ENCODE measurements at regions not wholly inside any gene's neighbourhood (a gene's known extent, or its start where the extent isn't known, plus 50 kb on each side); places are given as distances from the start of the nearest gene placed in this dataset.

DNA sequence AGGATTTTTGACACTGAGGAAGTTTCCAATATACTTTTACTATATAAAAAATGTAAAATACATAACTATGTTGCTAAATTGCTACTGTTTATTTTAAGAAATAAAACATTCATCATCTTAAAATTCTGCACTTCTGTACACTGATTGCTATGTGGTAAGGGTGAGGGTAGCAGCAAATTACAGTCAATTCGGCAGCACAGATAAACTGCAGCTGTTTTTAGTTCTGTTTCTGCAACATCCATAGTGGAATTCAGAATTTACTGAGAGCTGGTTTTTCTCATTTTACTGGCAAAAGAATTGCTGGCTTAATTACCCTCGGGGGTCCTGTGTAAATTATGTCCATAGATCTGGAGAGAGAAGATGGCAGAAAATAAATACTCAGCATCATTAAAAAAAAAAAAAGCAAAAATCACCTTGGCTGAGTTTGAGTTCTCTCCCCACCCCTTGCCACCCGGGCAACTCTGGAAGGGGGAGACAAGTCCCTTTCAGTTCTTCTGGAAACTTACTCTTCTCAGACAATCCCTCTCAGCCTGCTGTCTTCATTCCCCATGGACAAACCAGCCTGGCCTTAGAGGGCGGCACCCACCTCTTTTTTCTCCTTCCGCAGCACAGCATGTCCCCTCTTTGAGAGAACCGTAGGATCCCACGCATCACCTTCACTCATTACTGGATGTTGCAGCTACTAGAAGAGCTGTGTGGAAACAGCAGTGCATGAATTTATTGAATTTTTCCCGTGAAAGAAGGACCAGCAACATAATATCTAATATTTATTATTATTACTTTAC, 501.1 kb upstream of the CELF2 start:
- Histone ChIP-seq H3K9me3 (ENCODE audit: control insufficient read depth, low read length) (no peaks in the 10 kb centered on the region), H3K9ac (ENCODE audit: low read length) (no peak overlapping the region), H3K36me3 (ENCODE audit: control insufficient read depth, insufficient read depth, low read length, severe bottlenecking) (no peaks in the 10 kb centered on the region), H3K4me1 (ENCODE audit: control insufficient read depth, insufficient read depth, low read length) (peaks cover 10% of the 10 kb centered on the region), H3K27me3 (replicated peaks; ENCODE audit: control insufficient read depth, insufficient read depth, low read length) (no peaks in the 10 kb centered on the region), H3K4me3 (ENCODE audit: low read length) (peak overlapping the region; percentile 31)
- no peak for DNase-seq (ENCODE audit: low read depth)

DNA sequence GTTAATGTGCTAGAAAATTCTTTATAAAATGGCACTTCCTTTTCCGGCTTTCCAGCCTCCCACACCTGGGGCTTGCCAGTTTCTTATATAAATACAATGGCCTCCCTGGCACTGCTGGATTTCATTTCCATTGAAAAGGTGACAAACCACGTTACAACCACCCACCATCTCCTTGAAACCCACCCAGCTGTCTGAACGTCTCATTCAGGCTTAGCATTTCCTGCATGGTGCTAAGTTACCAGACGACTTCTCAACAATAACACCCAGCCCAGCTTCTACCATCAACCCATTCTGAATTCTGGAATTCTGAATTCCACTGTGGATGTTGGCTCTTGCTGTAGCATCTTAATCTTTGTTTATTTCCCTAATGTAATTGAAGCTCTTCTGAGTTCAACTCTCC, 499.8 kb upstream of the CELF2 start:
- Histone ChIP-seq H3K36me3 (ENCODE audit: control insufficient read depth, insufficient read depth, low read length, severe bottlenecking) (no peaks in the 10 kb centered on the region), H3K9ac (ENCODE audit: low read length) (no peak overlapping the region)
- no peak for DNase-seq (ENCODE audit: low read depth)

DNA sequence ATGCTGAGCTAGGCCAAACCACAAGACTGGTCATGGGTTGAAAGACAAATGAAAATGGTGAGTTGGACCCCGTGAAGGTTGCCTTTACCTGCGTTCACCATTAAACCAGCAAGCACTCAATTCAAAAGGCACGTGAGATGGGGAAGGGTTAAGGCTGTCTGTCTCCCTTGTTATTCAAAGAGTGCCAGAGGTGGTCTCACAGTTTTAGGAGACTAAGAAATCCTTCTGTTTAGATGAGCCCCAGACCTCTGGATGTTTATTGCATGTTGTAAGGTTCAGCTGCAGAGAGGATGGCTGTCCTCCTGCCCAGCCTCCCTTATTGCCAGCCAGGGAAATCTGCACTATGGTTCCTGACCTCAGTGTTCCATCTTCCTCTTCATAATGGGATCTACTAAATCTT, 498.0 kb upstream of the CELF2 start:
- H3K4me1 ChIP-seq (ENCODE audit: control insufficient read depth, insufficient read depth, low read length), result peaks cover 10% of the 10 kb centered on the region

More for the DNA sequence above, 499.8 kb upstream of the CELF2 start:
- H3K27me3 ChIP-seq (replicated peaks; ENCODE audit: control insufficient read depth, insufficient read depth, low read length), result no peaks in the 10 kb centered on the region
- H3K4me1 ChIP-seq (ENCODE audit: control insufficient read depth, insufficient read depth, low read length), result peaks cover 10% of the 10 kb centered on the region
- no peaks in the 10 kb centered on the region for H3K9me3 ChIP-seq (ENCODE audit: control insufficient read depth, low read length)
- no peak overlapping the region for H3K4me3 ChIP-seq (ENCODE audit: low read length)

DNA sequence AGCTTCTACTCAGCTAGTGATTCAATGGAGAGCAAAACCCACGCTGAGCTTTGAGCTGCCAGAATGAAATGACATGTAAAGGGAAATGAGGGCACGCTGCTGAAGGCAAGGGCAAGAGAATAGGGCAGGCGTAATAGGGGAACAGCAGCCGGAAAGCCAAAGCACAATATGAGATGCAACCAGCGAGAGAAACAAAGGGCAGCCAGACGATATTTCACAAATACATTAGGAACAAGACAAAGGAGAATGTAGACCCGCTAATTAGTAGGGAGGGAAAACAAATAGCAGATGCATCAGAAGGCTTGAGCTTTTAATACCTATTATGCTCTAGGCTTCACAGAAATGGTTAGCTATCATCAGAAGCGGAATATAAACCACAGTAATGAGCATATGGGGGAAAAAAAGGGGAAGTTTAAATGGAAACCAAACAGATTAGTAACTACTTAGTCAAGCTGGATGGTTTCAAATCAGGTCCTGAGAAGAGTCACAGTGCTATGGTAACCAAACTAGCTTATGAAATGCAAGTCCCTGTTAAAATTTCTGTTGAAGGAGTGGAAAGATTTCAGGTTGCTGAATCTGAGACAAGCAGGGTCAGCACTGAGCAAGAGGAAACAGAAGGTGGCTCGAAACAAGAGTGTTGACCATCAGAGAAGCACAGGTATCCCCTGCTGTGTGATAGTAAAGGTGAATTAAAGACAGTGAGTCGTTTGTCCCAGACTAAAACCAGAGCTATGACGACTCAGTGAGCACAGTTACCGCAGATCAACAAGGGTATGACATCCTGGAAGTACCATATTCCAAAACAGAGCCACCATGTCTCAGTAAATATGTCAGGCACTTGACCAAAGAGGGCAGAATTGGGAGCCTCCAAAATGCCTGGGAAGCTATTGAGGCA, 496.9 kb upstream of the CELF2 start:
- H3K4me1 ChIP-seq (ENCODE audit: control insufficient read depth, insufficient read depth, low read length), result peaks cover 7% of the 10 kb centered on the region
- H3K9me3 ChIP-seq (ENCODE audit: control insufficient read depth, low read length), result no peaks in the 10 kb centered on the region
- H3K27me3 ChIP-seq (replicated peaks; ENCODE audit: control insufficient read depth, insufficient read depth, low read length), result no peaks in the 10 kb centered on the region
- H3K9ac ChIP-seq (ENCODE audit: low read length), result no peak overlapping the region
- H3K36me3 ChIP-seq (ENCODE audit: control insufficient read depth, insufficient read depth, low read length, severe bottlenecking), result no peaks in the 10 kb centered on the region
- no peak for DNase-seq (ENCODE audit: low read depth)
- no peak overlapping the region for H3K4me3 ChIP-seq (ENCODE audit: low read length)

More for the DNA sequence above, 498.0 kb upstream of the CELF2 start:
- no peak for DNase-seq (ENCODE audit: low read depth)
- Histone ChIP-seq H3K27me3 (replicated peaks; ENCODE audit: control insufficient read depth, insufficient read depth, low read length) (no peaks in the 10 kb centered on the region), H3K4me3 (ENCODE audit: low read length) (no peak overlapping the region), H3K36me3 (ENCODE audit: control insufficient read depth, insufficient read depth, low read length, severe bottlenecking) (no peaks in the 10 kb centered on the region), H3K9ac (ENCODE audit: low read length) (no peak overlapping the region), H3K9me3 (ENCODE audit: control insufficient read depth, low read length) (no peaks in the 10 kb centered on the region)

DNA sequence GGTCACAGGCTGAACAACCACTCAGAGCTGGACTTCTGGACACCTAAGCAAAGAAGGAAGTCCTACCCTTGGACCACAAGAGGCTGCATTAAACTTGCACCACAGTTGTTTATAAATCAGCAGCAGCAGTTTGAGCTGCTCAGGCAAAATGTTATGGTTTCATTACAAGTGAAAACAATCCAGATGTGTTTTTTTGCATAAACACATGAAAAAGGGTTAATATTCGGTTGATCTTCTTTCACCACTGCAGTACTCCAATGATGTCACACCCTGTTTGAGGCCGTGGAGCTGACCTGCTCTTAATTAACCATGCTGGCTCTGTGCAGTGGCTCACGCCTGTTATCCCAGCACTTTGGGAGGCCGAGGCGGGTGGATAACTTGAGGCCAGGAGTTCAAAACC, 490.8 kb upstream of the CELF2 start:
- Histone ChIP-seq H3K27me3 (replicated peaks; ENCODE audit: control insufficient read depth, insufficient read depth, low read length) (no peaks in the 10 kb centered on the region), H3K9ac (ENCODE audit: low read length) (no peak overlapping the region)
- DNase-seq (ENCODE audit: low read depth), result no peak

DNA sequence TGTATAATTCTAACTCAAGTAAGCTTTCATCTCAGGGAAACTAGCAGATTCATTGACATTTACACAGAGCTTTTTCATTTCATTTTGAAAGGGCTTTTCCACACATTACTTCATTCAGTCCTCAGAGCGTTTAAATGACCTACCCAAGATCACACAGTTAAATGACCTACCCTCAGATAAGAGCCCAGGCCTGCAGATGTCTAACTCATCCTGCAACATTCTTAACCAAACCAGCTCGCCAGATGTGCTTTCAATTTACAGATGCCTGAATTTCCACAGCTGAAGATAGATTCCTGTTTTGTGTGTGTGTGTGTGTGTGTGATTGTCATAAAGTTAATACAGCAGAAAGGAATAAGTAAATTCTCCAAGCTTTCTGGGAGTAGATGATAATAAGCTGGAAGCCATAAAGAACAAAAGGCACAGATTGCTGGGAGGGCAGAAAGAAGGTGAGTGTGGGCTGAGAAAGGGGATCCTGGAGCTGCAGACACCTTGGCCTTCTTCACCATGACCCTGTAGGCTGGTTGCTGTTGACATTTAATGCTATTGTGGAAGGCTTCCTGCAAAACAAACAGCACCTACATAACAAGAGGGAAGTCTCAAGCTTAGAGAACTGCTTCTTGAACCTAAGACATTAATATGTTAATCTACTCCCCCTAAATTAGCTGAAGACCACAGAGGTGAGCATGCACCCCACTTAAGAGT, 489.7 kb upstream of the CELF2 start:
- Histone ChIP-seq H3K9me3 (ENCODE audit: control insufficient read depth, low read length) (no peaks in the 10 kb centered on the region), H3K27me3 (replicated peaks; ENCODE audit: control insufficient read depth, insufficient read depth, low read length) (no peaks in the 10 kb centered on the region)
- no peak for DNase-seq (ENCODE audit: low read depth)

More for the DNA sequence above, 490.8 kb upstream of the CELF2 start:
- Histone ChIP-seq H3K36me3 (ENCODE audit: control insufficient read depth, insufficient read depth, low read length, severe bottlenecking) (no peaks in the 10 kb centered on the region), H3K4me1 (ENCODE audit: control insufficient read depth, insufficient read depth, low read length) (peaks cover 2% of the 10 kb centered on the region), H3K4me3 (ENCODE audit: low read length) (no peak overlapping the region), H3K9me3 (ENCODE audit: control insufficient read depth, low read length) (no peaks in the 10 kb centered on the region)

DNA sequence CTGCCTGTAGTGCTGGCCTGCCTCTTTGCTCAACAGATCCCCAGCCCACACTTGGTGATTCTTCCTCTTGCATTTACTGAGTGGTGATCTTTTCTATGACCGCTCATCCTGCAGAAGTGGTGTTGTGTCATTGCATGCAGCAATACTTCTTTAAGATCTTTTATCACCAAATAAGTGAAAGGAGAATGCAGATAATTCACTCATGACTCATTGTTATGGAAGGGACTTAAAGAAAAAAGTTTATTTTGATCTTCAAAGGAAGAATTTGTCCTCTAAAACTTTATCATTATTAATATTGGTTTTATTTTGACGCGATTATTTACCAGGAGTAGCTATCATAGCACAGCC, 489.1 kb upstream of the CELF2 start:
- Histone ChIP-seq H3K9me3 (ENCODE audit: control insufficient read depth, low read length) (no peaks in the 10 kb centered on the region), H3K4me3 (ENCODE audit: low read length) (no peak overlapping the region), H3K9ac (ENCODE audit: low read length) (no peak overlapping the region), H3K27me3 (replicated peaks; ENCODE audit: control insufficient read depth, insufficient read depth, low read length) (no peaks in the 10 kb centered on the region), H3K4me1 (ENCODE audit: control insufficient read depth, insufficient read depth, low read length) (peaks cover 2% of the 10 kb centered on the region), H3K36me3 (ENCODE audit: control insufficient read depth, insufficient read depth, low read length, severe bottlenecking) (no peaks in the 10 kb centered on the region)
- DNase-seq (ENCODE audit: low read depth), result no peak

More for the DNA sequence above, 489.7 kb upstream of the CELF2 start:
- H3K36me3 ChIP-seq (ENCODE audit: control insufficient read depth, insufficient read depth, low read length, severe bottlenecking), result no peaks in the 10 kb centered on the region
- H3K9ac ChIP-seq (ENCODE audit: low read length), result no peak overlapping the region
- H3K4me1 ChIP-seq (ENCODE audit: control insufficient read depth, insufficient read depth, low read length), result peaks cover 2% of the 10 kb centered on the region
- H3K4me3 ChIP-seq (ENCODE audit: low read length), result no peak overlapping the region

DNA sequence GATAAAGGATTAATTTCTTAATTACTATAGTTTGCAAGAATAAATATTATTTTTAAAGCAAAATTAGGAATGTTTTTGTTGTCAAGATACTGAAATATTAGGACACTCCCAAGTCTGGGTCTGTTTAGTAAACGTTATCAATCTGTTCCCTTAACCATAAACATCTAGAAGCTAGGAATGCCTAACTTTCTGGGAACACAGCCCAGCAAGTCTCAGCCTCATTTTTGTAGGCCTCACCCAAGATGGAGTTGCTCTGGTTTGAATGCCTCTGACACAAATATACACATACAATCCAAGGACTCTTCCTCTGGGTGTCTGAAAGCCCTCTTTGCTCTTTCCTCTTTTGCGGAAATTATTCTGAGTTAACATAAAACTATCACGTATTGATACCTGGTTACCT, 487.4 kb upstream of the CELF2 start:
- Histone ChIP-seq H3K27me3 (replicated peaks; ENCODE audit: control insufficient read depth, insufficient read depth, low read length) (no peaks in the 10 kb centered on the region), H3K9me3 (ENCODE audit: control insufficient read depth, low read length) (no peaks in the 10 kb centered on the region), H3K4me3 (ENCODE audit: low read length) (no peak overlapping the region), H3K36me3 (ENCODE audit: control insufficient read depth, insufficient read depth, low read length, severe bottlenecking) (no peaks in the 10 kb centered on the region), H3K4me1 (ENCODE audit: control insufficient read depth, insufficient read depth, low read length) (peaks cover 2% of the 10 kb centered on the region), H3K9ac (ENCODE audit: low read length) (no peak overlapping the region)
- no peak for DNase-seq (ENCODE audit: low read depth)

DNA sequence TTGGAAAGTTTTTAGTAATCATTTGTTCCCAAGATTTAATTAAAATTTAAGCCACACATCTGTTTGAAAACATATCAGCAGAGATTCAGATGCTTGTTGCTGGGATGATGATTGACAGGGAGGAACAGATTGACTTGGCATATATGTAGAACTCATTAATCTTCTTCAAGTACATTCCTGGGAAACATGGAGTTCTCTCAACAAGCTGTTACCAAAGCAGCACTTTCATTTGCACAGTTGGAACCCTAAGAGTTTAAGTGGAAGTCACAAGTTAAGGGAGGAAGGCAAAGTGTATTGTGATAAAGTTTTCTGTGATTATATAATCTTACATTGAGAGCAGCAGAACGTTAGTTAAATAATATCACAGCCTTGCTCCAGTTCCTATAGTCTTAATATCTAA, 485.4 kb upstream of the CELF2 start:
- Histone ChIP-seq H3K9ac (ENCODE audit: low read length) (no peak overlapping the region), H3K9me3 (ENCODE audit: control insufficient read depth, low read length) (no peaks in the 10 kb centered on the region), H3K36me3 (ENCODE audit: control insufficient read depth, insufficient read depth, low read length, severe bottlenecking) (no peaks in the 10 kb centered on the region), H3K4me3 (ENCODE audit: low read length) (no peak overlapping the region), H3K4me1 (ENCODE audit: control insufficient read depth, insufficient read depth, low read length) (peaks cover 2% of the 10 kb centered on the region), H3K27me3 (replicated peaks; ENCODE audit: control insufficient read depth, insufficient read depth, low read length) (no peaks in the 10 kb centered on the region)
- no peak for DNase-seq (ENCODE audit: low read depth)

DNA sequence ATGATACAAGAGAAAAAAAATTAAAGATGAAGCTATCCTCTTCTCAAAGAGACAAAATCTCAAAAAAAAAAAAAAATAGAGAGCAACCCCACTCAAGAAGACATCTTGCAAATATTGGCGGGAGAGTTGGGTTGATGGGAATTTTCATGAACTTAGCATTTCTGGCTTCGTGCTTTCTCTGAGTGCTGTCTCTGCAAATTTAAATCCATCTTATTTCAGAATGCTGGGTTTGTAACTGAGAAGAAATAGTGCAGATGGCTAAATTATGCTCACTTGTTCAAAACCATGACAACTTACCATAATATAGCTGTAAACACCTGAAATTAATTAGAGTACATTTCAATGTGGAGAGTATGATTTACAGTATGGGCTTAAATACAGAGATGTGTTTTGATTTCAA, 484.8 kb upstream of the CELF2 start:
- no peak overlapping the region for H3K4me3 ChIP-seq (ENCODE audit: low read length)
- no peak overlapping the region for H3K9ac ChIP-seq (ENCODE audit: low read length)
- H3K27me3 ChIP-seq (replicated peaks; ENCODE audit: control insufficient read depth, insufficient read depth, low read length), result no peaks in the 10 kb centered on the region
- H3K9me3 ChIP-seq (ENCODE audit: control insufficient read depth, low read length), result no peaks in the 10 kb centered on the region
- peaks cover 2% of the 10 kb centered on the region for H3K4me1 ChIP-seq (ENCODE audit: control insufficient read depth, insufficient read depth, low read length)
- no peaks in the 10 kb centered on the region for H3K36me3 ChIP-seq (ENCODE audit: control insufficient read depth, insufficient read depth, low read length, severe bottlenecking)
- DNase-seq (ENCODE audit: low read depth), result no peak

DNA sequence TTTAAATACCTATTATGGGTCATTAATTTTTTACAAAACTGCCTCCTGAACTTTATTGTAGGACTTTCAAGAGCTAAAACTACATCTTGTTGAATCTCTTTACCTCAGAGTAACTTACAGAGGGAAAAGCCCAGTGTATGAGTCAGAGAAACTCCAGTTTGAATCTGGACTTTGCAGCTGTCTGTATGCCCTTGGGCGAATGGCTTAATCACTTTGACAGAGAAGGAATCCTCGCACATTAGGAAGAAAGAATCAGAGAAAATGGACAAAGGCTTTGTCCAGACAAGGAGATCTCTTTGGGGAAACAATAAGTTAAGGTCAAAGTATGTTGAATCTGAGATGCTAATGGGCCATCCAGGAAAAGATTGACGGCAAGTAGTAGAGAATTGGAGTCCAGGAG, 484.2 kb upstream of the CELF2 start:
- no peaks in the 10 kb centered on the region for H3K36me3 ChIP-seq (ENCODE audit: control insufficient read depth, insufficient read depth, low read length, severe bottlenecking)
- DNase-seq (ENCODE audit: low read depth), result no peak
- H3K4me3 ChIP-seq (ENCODE audit: low read length), result no peak overlapping the region
- H3K4me1 ChIP-seq (ENCODE audit: control insufficient read depth, insufficient read depth, low read length), result peaks cover under 1% of the 10 kb centered on the region
- H3K9ac ChIP-seq (ENCODE audit: low read length), result no peak overlapping the region
- no peaks in the 10 kb centered on the region for H3K27me3 ChIP-seq (replicated peaks; ENCODE audit: control insufficient read depth, insufficient read depth, low read length)
- no peaks in the 10 kb centered on the region for H3K9me3 ChIP-seq (ENCODE audit: control insufficient read depth, low read length)
